ENCODE measurements at regions not wholly inside any gene's neighbourhood (a gene's known extent, or its start where the extent isn't known, plus 50 kb on each side); places are given as distances from the start of the nearest gene placed in this dataset.
"Not testable (repeated sequence)": the region's sequence is repeated elsewhere in the genome, so short reads cannot be mapped to it uniquely, and the experiment has no call there.

DNA sequence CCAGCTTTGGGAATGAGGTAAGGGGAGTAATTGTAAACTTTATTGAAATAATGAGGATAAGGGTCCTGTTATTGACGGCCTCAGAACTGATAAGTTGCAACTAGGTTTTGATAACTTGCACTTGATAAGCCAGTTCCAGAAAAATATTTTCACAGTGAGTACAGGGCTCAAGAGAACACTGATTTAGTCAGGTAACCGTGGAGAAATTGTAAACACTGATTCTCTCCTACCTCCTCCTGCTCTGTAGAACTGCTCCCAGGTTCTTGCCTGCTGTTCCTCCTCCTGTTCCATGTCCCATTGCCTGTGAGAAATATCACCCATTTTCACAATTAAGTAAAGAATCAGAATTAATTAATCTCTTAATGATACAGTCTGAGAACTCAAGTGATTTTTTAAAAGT lies 55.0 kb upstream of the CXXC4 start:
- DNase-seq = no peak

DNA sequence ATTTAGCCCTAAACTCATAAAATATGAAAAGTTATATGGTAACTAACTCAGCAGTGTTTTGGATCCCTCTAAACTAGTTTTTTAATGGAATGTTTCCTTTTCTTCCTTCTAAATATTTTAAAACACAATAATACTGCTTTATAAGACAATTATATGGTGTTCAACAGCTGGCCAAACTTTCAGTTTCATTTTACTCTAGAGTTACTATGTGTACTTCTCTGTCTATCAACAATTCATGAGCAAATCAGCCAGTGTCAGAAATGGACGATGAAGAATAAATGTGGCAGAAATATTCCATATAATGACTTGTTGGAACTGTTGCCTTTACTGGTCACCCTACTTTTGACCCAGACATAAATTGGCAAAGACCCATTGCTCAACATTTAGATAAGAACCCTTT lies 64.8 kb upstream of the CXXC4 start:
- DNase-seq = no peak

DNA sequence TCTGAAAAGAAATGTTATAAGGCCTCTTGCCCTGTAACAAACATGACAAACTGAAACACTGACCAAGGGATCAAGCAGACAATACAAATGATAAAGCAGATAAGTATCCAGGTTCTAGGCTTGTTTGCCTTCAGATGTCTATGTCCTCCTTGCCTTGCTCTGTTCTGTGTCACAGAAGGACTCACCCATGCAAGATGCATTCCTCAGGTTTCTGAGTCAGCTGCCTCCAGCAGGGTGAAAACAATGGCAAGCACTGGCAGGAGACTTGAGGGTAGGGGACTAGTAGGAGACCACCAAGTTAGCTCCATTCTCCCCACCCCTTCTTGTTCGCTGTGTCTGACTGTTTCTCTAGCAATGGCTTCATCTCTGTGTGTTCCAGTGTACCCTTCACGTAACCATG lies 76.6 kb upstream of the CXXC4 start:
- no peak for DNase-seq

DNA sequence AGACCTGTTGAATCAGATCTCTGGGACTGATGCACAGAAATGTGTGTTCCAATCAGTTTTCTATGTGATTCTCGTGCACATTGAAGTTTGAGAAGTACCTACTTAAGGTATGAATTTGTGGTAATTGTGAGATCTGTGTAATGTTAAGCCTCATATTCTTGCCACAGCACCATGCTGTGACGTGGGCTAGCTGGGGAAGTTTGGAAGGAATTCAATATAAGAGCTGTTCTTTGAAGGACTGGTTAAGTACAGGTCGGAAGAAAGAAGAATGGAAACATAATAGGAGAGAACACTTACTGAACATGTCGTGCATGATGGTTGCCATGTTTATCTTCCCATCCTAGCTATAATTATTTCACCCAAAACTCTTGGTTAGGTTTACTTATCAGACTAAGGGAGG lies 79.7 kb upstream of the CXXC4 start:
- no peak for DNase-seq

DNA sequence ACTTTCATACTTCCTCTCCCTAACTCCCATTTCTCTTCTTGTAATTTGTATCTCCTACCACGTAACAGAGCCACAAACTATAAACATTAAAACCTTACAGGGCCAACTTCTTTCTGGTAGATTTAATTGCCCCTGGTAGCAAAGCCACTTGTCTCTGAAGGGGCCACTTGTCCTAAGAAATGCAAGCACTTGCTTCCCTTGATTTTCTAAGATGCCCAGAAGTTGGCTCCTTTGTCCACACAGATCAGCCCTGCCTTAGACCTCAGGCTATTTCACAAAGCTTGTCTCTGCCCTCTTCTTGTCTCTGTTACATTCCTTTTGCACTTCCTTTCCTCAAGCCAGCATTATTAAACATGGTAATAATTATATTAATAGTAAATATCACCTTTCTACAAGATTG lies 80.6 kb upstream of the CXXC4 start:
- DNase-seq = no peak

DNA sequence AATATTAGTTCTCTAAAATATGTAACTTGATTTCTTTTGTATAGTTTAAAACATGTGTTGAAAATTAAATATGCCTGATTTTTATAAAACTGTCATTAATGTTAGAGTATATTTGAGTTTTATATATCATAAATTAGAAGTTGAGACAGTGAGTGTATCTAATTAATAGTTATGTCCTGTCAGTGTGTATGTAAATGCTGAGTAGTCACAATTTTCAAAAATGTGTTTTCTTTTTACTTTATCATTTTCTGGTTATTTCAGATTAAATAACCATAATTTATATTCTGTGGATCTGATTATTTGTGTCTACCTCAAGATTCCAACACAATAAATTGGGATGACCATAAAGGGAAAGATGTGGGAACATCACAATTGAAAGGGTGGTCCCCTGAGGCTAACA lies 82.7 kb upstream of the CXXC4 start:
- DNase-seq = no peak

DNA sequence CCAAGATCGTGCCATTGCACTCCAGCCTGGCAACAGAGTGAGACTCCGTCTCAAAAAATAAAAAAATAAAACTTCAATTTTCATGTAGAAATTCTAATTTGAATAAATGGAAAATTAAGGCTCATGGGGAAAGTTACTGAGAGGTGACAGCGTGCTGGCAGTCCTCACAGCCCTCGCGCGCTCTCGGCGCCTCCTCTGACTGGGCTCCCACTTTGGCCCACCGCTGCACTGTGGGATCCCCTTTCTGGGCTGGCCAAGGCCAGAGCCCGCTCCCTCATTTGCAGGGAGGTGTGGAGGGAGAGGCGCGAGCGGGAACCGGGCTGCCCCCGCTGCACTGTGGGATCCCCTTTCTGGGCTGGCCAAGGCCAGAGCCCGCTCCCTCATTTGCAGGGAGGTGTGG lies 86.8 kb upstream of the CXXC4 start:
- not testable (repeated sequence) for DNase-seq

- DNase-seq = not testable (repeated sequence)
Observed at GRCh38 chr4:104582056-104582455, 87.4 kb upstream of the CXXC4 start.

GRCh38 chr4:104589264-104589868 lies 94.7 kb upstream of the CXXC4 start:
- DNase-seq = no peak

DNA sequence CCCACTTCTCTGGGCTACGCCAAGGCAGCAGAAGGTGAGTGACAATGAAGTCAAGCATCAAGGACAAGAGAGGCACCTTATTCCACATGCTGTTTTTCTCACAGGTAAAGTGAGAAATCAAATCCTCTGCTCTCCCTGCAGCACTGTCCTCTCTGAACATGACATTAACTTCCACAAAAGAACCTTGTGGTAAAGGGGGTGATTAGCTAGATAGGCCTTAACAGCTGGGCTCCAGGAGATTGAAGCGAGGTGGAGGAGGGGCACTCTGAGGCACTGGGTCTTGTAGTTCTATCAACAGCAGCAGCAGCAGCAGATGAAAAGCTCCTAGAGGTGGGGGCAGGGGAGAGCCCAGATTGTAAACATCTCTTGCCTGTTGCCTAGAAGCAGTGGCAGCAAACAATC lies 96.8 kb upstream of the CXXC4 start:
- DNase-seq = no peak

GRCh38 chr4:104592183-104592582 lies 97.5 kb upstream of the CXXC4 start:
- no peak for DNase-seq

- DNase-seq = no peak
Observed at GRCh38 chr4:104593019-104593418, 98.3 kb upstream of the CXXC4 start.

DNA sequence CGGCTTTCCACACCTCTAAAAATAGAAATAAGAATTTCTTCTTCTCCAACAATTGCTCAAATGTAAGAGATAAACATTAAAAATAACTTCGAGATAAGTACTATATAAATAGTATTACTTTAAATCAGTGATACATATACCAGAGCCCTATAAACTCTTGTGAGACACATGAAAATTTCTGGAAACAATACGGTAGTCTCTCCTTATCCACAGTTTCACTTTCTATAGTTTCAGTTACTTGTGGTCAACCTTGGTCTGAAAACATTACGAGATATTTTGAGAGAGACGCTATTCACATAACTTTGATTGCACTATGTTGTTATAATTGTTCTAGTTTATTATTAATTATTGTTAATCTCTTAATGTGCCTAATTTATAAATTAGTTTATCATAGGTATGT lies 101.5 kb upstream of the CXXC4 start:
- DNase-seq = no peak

- DNase-seq = no peak
Observed at GRCh38 chr4:104615496-104615895, 120.8 kb upstream of the CXXC4 start.

GRCh38 chr4:104615926-104616325 lies 121.2 kb upstream of the CXXC4 start:
- DNase-seq = no peak

DNA sequence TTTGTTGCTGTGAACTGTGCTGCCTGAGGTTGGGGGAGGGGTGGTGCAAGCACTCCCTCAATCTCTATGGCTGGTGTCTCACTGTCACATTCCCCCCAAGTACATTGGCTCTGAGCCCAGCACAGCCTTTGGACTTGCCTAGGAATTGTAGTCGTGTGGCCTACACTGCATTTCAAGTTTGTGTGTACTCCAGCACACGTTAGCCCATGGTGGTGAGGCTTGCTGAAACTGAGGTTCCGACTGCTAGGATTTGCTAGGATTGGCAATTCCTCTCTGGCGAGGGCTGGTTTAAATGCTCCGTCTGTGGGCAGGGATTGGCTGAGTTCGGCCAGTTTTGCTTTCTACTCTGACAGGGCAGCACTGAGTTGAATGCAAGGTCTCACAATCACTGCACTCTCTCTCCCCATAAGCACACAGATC lies 121.7 kb upstream of the CXXC4 start:
- no peak for DNase-seq

GRCh38 chr4:104625706-104626105 lies 131.0 kb upstream of the CXXC4 start:
- DNase-seq = no peak

GRCh38 chr4:104629601-104630000 lies 134.9 kb upstream of the CXXC4 start:
- DNase-seq = no peak

DNA sequence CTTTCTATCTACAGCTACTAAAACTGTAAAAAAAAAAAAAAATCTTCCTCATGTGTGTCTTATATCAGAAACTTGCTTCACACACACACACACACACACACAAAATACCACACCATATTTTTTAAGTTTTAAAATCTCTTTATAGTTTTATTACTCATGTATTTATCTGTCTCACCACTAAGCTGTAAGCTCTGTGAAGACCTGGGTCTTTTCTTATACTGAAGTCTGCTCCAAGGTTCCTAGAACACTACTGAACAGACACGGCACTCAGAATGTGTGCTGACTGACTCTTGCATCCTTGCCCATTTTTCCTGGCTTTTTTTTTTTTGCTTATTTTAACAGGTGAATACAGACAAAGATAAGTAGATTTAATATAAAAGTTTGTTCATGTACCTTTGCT lies 135.6 kb upstream of the CXXC4 start:
- no peak for DNase-seq

DNA sequence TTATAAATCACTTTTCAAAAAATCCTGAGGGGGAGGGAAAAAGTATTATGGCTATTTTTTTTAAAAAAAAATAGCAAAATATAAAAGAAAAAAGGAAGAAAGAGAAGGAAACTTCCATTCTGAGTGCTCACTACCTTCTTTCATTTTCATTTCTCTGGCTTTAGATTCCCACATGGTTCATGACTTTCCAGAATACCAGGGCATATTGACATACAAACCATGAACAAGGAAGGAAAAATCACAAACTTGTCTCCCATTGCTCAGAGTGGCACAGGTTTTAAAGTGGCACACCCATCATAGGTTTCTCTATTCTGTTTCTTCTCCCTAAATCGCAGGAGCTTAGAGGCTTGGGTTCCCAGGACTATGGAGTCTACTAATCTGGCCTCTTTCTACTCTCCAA lies 136.3 kb upstream of the CXXC4 start:
- no peak for DNase-seq

DNA sequence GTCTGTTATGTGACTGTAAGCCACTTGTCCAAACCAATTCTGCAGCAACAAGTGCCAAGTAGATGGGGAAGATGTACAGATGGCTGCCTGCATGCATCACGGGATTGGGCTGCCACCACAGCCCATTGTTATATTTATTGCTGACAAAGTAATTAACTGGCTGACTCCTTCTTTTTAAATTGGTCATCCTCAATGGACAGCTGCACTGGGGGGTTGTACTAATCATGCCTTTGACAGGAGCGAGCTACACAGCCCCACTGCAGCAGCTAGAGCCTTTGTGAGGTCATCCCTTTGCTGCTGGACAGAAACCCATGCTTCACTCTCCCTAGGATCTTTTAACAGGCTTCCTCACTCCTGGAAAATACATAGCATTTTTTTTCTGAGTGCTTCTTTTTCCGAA lies 146.7 kb upstream of the CXXC4 start:
- no peak for DNase-seq

GRCh38 chr4:104642521-104642920 lies 147.8 kb upstream of the CXXC4 start:
- DNase-seq = no peak

GRCh38 chr4:104643805-104644204 lies 149.1 kb upstream of the CXXC4 start:
- no peak for DNase-seq

- no peak for DNase-seq
Observed at GRCh38 chr4:104649631-104650030, 154.9 kb upstream of the CXXC4 start.

GRCh38 chr4:104662269-104662668 lies 167.6 kb upstream of the CXXC4 start:
- not testable (repeated sequence) for DNase-seq

GRCh38 chr4:104677116-104677515 lies 182.4 kb upstream of the CXXC4 start:
- no peak for DNase-seq
